ENCODE measurements at regions not wholly inside any gene's neighbourhood (a gene's known extent, or its start where the extent isn't known, plus 50 kb on each side); places are given as distances from the start of the nearest gene placed in this dataset.

DNA sequence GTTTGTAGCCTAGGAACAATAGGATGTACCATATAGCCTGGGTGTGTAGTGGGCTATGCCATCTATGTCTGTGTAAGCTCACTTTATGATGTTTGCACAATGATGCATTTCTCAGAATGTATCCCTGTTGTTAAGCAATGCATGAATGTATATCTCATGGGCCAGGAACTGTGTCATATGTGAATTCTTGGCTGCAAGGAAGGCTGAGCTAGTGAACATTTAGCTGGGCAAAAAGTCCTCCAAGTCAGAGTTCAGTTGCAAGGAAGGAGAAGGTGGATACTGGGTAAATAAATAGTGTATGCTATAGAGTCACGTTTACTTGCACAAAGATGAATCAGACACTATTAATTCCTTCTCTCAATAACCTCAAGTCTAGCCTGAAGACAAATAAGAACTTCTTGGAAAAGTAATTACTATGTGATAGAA is 136.1 kb downstream of the EHF start:
- no peaks in the 10 kb centered on the region for H3K27me3 ChIP-seq (ENCODE audit: insufficient read depth, low read length, poor library complexity, severe bottlenecking)

DNA sequence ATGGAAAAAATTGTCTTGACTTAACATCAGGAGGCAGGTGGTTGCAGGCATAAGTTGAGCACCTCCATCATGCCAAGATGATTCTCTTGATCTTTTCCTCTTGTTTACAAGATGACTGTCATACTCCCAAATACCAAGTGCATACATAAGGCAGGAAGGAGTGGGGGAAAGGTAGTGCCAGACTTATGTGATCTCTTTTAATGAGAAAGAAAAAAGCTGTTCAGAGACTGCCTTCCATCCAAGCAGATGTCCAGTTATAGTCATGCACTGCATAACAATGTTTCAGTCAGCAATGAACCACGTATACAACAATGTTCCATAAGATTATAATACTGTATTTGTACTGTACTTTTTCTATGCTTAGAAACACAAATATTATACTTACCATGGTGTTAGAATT is 135.7 kb downstream of the EHF start:
- TF ChIP-seq, protein P1, sequence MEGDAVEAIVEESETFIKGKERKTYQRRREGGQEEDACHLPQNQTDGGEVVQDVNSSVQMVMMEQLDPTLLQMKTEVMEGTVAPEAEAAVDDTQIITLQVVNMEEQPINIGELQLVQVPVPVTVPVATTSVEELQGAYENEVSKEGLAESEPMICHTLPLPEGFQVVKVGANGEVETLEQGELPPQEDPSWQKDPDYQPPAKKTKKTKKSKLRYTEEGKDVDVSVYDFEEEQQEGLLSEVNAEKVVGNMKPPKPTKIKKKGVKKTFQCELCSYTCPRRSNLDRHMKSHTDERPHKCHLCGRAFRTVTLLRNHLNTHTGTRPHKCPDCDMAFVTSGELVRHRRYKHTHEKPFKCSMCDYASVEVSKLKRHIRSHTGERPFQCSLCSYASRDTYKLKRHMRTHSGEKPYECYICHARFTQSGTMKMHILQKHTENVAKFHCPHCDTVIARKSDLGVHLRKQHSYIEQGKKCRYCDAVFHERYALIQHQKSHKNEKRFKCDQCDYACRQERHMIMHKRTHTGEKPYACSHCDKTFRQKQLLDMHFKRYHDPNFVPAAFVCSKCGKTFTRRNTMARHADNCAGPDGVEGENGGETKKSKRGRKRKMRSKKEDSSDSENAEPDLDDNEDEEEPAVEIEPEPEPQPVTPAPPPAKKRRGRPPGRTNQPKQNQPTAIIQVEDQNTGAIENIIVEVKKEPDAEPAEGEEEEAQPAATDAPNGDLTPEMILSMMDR (conservative IDR thresholded peaks at IDR 0.05; ENCODE audit: low read length): no peak
- no peak for TF ChIP-seq EZH2phosphoT487 (IDR thresholded peaks at IDR 0.05; ENCODE audit: borderline replicate concordance)
- Histone ChIP-seq H4K20me1 (ENCODE audit: insufficient read depth, low read length, poor library complexity, severe bottlenecking) (no peaks in the 10 kb centered on the region), H3K4me3 (ENCODE audit: low read length, poor library complexity, severe bottlenecking) (no peak overlapping the region), H3K9me3 (ENCODE audit: insufficient read depth, low read depth, low read length) (no peaks in the 10 kb centered on the region), H3K4me1 (ENCODE audit: insufficient read depth, low read length, poor library complexity, severe bottlenecking) (no peaks in the 10 kb centered on the region), H3K27me3 (ENCODE audit: insufficient read depth, low read length, poor library complexity, severe bottlenecking) (no peaks in the 10 kb centered on the region), H2AFZ (ENCODE audit: low read length) (no peak overlapping the region), H3K79me2 (ENCODE audit: insufficient read depth, low read length) (no peaks in the 10 kb centered on the region), H3K9ac (ENCODE audit: low read depth, low read length, poor library complexity, severe bottlenecking) (no peak overlapping the region), H3K9me2 (replicated peaks; ENCODE audit: low read depth, low read length) (no peaks in the 10 kb centered on the region), H3K4me2 (ENCODE audit: low read depth, low read length, poor library complexity, severe bottlenecking) (no peak overlapping the region), H3K36me3 (ENCODE audit: insufficient read depth, low read length) (no peaks in the 10 kb centered on the region), H3F3A (ENCODE audit: low read depth) (no peaks in the 10 kb centered on the region)

More for the DNA sequence above, 136.1 kb downstream of the EHF start:
- Histone ChIP-seq H3K4me1 (ENCODE audit: insufficient read depth, low read length, poor library complexity, severe bottlenecking) (no peaks in the 10 kb centered on the region), H3K9me3 (ENCODE audit: insufficient read depth, low read depth, low read length) (no peaks in the 10 kb centered on the region), H3K4me2 (ENCODE audit: low read depth, low read length, poor library complexity, severe bottlenecking) (no peak overlapping the region), H3K4me3 (ENCODE audit: low read length, poor library complexity, severe bottlenecking) (no peak overlapping the region), H2AFZ (ENCODE audit: low read length) (no peak overlapping the region), H3K79me2 (ENCODE audit: insufficient read depth, low read length) (no peaks in the 10 kb centered on the region), H3K36me3 (ENCODE audit: insufficient read depth, low read length) (no peaks in the 10 kb centered on the region), H4K20me1 (ENCODE audit: insufficient read depth, low read length, poor library complexity, severe bottlenecking) (no peaks in the 10 kb centered on the region), H3F3A (ENCODE audit: low read depth) (no peaks in the 10 kb centered on the region), H3K9ac (ENCODE audit: low read depth, low read length, poor library complexity, severe bottlenecking) (no peak overlapping the region), H3K9me2 (replicated peaks; ENCODE audit: low read depth, low read length) (no peaks in the 10 kb centered on the region)
- TF ChIP-seq, protein P1 (conservative IDR thresholded peaks at IDR 0.05; ENCODE audit: low read length): no peak
- TF ChIP-seq EZH2phosphoT487 (IDR thresholded peaks at IDR 0.05; ENCODE audit: borderline replicate concordance): no peak

DNA sequence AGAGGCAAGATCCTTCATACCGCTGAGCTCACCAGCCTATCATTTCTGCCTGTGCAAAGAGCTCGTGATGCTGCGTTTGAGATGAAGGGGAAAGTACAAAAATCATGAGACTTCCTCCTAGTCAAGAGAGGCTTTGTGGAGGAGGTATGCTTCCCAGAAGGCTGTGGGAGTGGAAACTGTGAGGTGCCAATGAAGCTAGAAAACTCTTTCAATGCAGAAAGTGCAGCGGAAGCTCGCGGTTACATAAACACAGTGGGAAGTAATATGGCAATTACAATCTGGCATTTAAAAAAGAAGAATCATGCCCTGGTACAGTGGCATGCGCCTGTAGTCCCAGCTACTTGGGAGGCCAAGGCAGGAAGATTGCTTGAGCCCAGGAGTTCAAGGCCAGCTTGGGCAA is 134.8 kb downstream of the EHF start:
- TF ChIP-seq, protein P1 (conservative IDR thresholded peaks at IDR 0.05; ENCODE audit: low read length): no peak
- no peak for TF ChIP-seq EZH2phosphoT487 (IDR thresholded peaks at IDR 0.05; ENCODE audit: borderline replicate concordance)
- H3K36me3 ChIP-seq (ENCODE audit: insufficient read depth, low read length): no peaks in the 10 kb centered on the region

More for the DNA sequence above, 134.8 kb downstream of the EHF start:
- Histone ChIP-seq H3K9ac (ENCODE audit: low read depth, low read length, poor library complexity, severe bottlenecking) (no peak overlapping the region), H3K4me1 (ENCODE audit: insufficient read depth, low read length, poor library complexity, severe bottlenecking) (no peaks in the 10 kb centered on the region), H3K79me2 (ENCODE audit: insufficient read depth, low read length) (no peaks in the 10 kb centered on the region), H4K20me1 (ENCODE audit: insufficient read depth, low read length, poor library complexity, severe bottlenecking) (no peaks in the 10 kb centered on the region), H3K4me3 (ENCODE audit: low read length, poor library complexity, severe bottlenecking) (no peak overlapping the region), H3K27me3 (ENCODE audit: insufficient read depth, low read length, poor library complexity, severe bottlenecking) (no peaks in the 10 kb centered on the region), H3K9me3 (ENCODE audit: insufficient read depth, low read depth, low read length) (no peaks in the 10 kb centered on the region), H3F3A (ENCODE audit: low read depth) (no peaks in the 10 kb centered on the region), H3K4me2 (ENCODE audit: low read depth, low read length, poor library complexity, severe bottlenecking) (no peak overlapping the region), H3K9me2 (replicated peaks; ENCODE audit: low read depth, low read length) (no peaks in the 10 kb centered on the region), H2AFZ (ENCODE audit: low read length) (no peak overlapping the region)
